Panc1 (cell line): ENCODE measurements at regions not wholly inside any gene's neighbourhood (a gene's known extent, or its start where the extent isn't known, plus 50 kb on each side); places are given as distances from the start of the nearest gene placed in this dataset.

ENCODE experiments used
- ATAC-seq: fragments of 200-7000 bp; cut with Tn5 transposase; 2 replicates; pipeline ENCODE4 v1.9.1; 2020; ENCODE audit warnings: mild to moderate bottlenecking, moderate library complexity
- BruUV-seq: library from RNA; stranded (reverse); fragments of 400-500 nt; replicated peaks from 2 replicates; lab custom pipeline; 2021; lab: Mats Ljungman, UMichigan
- CTCF ChIA-PET: fragments of 300-600 bp; sonication (Branson Sonifier 250); formaldehyde crosslinking; loops from one replicate; lab custom pipeline; 2022; ENCODE audit warnings: antibody characterized with exemption; lab: Charles Lee
- POLR2A ChIA-PET: fragments of 300-600 bp; sonication (Branson Sonifier 250); formaldehyde crosslinking; loops from one replicate; lab custom pipeline; 2022; ENCODE audit warnings: antibody characterized with exemption; lab: Charles Lee
- DNase-seq: peaks from one replicate; pipeline ENCODE4 v3.0.0-alpha.2; 2010; ENCODE audit warnings: low read depth, low spot score
- H3K27ac ChIP-seq: 2 replicates; pipeline ENCODE4 v1.5.1; 2011; ENCODE audit warnings: mild to moderate bottlenecking, low read length, inconsistent platforms
- H3K27me3 ChIP-seq: fragments of 200-500 bp; sonication (Bioruptor generic); 2 replicates; pipeline ENCODE4 v1.6.0; 2014; ENCODE audit warnings: low read length, inconsistent platforms; ENCODE audit not compliant: control insufficient read depth, insufficient read depth
- H3K36me3 ChIP-seq: fragments of 200-500 bp; sonication (Bioruptor generic); 2 replicates; pipeline ENCODE4 v1.5.1; 2014; ENCODE audit warnings: inconsistent platforms, mild to moderate bottlenecking, low read length, moderate library complexity; ENCODE audit not compliant: control insufficient read depth, insufficient read depth
- H3K4me1 ChIP-seq: 2 replicates; pipeline ENCODE4 v1.5.1; 2011; ENCODE audit warnings: inconsistent platforms, mild to moderate bottlenecking, low read length, moderate library complexity; ENCODE audit not compliant: control insufficient read depth, insufficient read depth
- H3K4me3 ChIP-seq, 2 experiments: 2 replicates each; pipeline ENCODE4 v1.5.1; 2011 to 2012; ENCODE audit warnings: low read depth in 2 of 2, low read length in 2 of 2, mild to moderate bottlenecking in 2 of 2, inconsistent platforms in 1 of 2, moderate library complexity in 1 of 2
- H3K9me3 ChIP-seq: fragments of 200-500 bp; sonication (Bioruptor generic); 2 replicates; pipeline ENCODE4 v1.5.1; 2014; ENCODE audit warnings: low read depth, mild to moderate bottlenecking, inconsistent platforms, low read length, moderate library complexity; ENCODE audit not compliant: control insufficient read depth, insufficient read depth
- POLR2AphosphoS5 ChIP-seq: IDR thresholded peaks from 2 replicates; pipeline ENCODE4 v1.6.1; 2012; ENCODE audit warnings: mild to moderate bottlenecking, low read depth, low read length, moderate library complexity
- REST ChIP-seq, 2 experiments: IDR thresholded peaks; 2 replicates each; pipeline ENCODE4 v1.6.1; 2011 to 2012; ENCODE audit warnings: low read depth in 2 of 2, control low read depth in 1 of 2, low read length in 1 of 2, mild to moderate bottlenecking in 1 of 2, moderate library complexity in 1 of 2; ENCODE audit not compliant: insufficient read depth in 1 of 2
- SIN3A ChIP-seq: IDR thresholded peaks from 2 replicates; pipeline ENCODE4 v1.6.1; 2012; ENCODE audit warnings: low read depth, mild to moderate bottlenecking, low read length, moderate library complexity, borderline replicate concordance; ENCODE audit not compliant: insufficient read depth
- TCF7L2 ChIP-seq: IDR thresholded peaks from 2 replicates; pipeline ENCODE4 v1.6.1; 2011; ENCODE audit warnings: mild to moderate bottlenecking, low read depth, low read length, inconsistent platforms
- in situ Hi-C: cut with HindIII; loops from 2 replicates; pipeline ENCODE4 v1.10.0; 2016; ENCODE audit warnings: low sequenced_read_pairs, low pct_unique_long_range_greater_than_20kb
- intact Hi-C: fragments of 100-400 bp; cut with micrococcal nuclease; formaldehyde crosslinking; loops from one replicate; pipeline ENCODE4 v1.10.0; 2022; ENCODE audit not compliant: unreplicated experiment
- TF ChIP-seq, protein P1 (sequence below): fragments of 450-650 bp; IDR thresholded peaks from 2 replicates; pipeline ENCODE4 v1.5.1; 2017; ENCODE audit warnings: mild to moderate bottlenecking

GRCh38 chr2:122263746-122264145 is 508.3 kb downstream of the TSN start:
- intact Hi-C loops: no loop called here

DNA sequence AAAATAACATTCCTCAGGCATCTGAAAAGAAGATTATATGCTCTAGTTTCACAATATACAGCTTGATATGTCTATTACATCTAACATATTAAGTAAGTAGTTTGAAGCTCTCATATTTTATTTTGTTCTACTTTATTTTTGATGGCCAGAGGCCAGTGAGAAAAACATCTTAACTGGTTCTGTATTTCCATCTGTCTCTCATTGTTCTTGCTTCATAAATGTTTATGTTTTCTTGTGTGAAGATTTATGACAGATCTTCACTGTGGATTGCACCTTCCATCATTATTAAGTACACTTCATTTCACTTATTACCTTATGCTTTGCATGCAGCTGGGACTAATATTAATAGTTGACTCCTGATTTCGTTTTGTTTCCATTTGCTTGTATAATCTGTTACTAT is 511.2 kb downstream of the TSN start:
- Histone ChIP-seq H3K4me1 (no peaks in the 10 kb centered on the region), H3K27ac (no peak overlapping the region), H3K27me3 (no peaks in the 10 kb centered on the region), H3K9me3 (no peaks in the 10 kb centered on the region), H3K4me3 (no peak overlapping the region), H3K36me3 (no peaks in the 10 kb centered on the region)
- in situ Hi-C loops (no loop called here), intact Hi-C loops (no loop called here)
- POLR2A ChIA-PET: no interaction called here
- DNase-seq (no peak), ATAC-seq (no peak)
- TF ChIP-seq SIN3A: no peak
- TF ChIP-seq TCF7L2: no peak
- TF ChIP-seq REST (IDR thresholded peaks at IDR 0.05; ENCODE audit: insufficient read depth in 1 of 2, low read depth in 2 of 2, low read length in 1 of 2): no peak
- no peak for TF ChIP-seq POLR2AphosphoS5
- TF ChIP-seq, protein P1, sequence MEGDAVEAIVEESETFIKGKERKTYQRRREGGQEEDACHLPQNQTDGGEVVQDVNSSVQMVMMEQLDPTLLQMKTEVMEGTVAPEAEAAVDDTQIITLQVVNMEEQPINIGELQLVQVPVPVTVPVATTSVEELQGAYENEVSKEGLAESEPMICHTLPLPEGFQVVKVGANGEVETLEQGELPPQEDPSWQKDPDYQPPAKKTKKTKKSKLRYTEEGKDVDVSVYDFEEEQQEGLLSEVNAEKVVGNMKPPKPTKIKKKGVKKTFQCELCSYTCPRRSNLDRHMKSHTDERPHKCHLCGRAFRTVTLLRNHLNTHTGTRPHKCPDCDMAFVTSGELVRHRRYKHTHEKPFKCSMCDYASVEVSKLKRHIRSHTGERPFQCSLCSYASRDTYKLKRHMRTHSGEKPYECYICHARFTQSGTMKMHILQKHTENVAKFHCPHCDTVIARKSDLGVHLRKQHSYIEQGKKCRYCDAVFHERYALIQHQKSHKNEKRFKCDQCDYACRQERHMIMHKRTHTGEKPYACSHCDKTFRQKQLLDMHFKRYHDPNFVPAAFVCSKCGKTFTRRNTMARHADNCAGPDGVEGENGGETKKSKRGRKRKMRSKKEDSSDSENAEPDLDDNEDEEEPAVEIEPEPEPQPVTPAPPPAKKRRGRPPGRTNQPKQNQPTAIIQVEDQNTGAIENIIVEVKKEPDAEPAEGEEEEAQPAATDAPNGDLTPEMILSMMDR: no peak
- CTCF ChIA-PET: interaction anchor here (0.6 kb wide), 1 partner anchor 983 kb away, joined by 7 read pairs; no protein-coding TSS in a partner anchor
- no TSS peak for BruUV-seq

More at GRCh38 chr2:122263746-122264145, 508.3 kb downstream of the TSN start:
- H3K27ac ChIP-seq: no peak overlapping the region
- DNase-seq: no peak
- no peaks in the 10 kb centered on the region for H3K9me3 ChIP-seq
- no peaks in the 10 kb centered on the region for H3K4me1 ChIP-seq
- no peak for TF ChIP-seq POLR2AphosphoS5
- no peak for TF ChIP-seq TCF7L2
- H3K27me3 ChIP-seq: no peaks in the 10 kb centered on the region
- H3K36me3 ChIP-seq: no peaks in the 10 kb centered on the region
- in situ Hi-C loops: no loop called here
- no peak for ATAC-seq
- no TSS peak for BruUV-seq
- POLR2A ChIA-PET: no interaction called here
- no peak overlapping the region for H3K4me3 ChIP-seq
- CTCF ChIA-PET: no interaction called here

DNA sequence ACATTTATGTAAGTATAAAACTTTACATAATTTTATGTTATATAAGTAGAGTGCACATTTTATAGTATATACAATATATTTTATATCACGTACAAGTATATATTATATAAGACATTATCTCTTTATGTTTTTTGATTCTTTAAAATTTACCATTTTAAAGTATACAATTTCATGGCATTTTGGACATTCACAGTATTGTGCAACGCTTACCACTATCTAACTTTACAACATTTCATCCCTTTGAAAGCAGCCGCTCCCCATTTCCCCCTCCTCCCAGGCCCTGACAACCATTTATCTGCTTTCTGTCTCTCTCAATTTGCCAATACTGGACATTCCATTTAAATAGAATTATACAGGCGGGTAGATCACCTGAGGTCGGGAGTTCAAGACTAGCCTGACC is 512.5 kb downstream of the TSN start:
- Histone ChIP-seq H3K27ac (no peak overlapping the region), H3K4me3 (no peak overlapping the region), H3K4me1 (no peaks in the 10 kb centered on the region), H3K36me3 (no peaks in the 10 kb centered on the region), H3K9me3 (no peaks in the 10 kb centered on the region), H3K27me3 (no peaks in the 10 kb centered on the region)
- no peak for DNase-seq
- ATAC-seq: no peak
- POLR2A ChIA-PET: no interaction called here
- TF ChIP-seq REST (IDR thresholded peaks at IDR 0.05; ENCODE audit: insufficient read depth in 1 of 2, low read depth in 2 of 2, low read length in 1 of 2) (no peak), POLR2AphosphoS5 (no peak), TCF7L2 (no peak), SIN3A (no peak)
- TF ChIP-seq, protein P1: no peak
- BruUV-seq: no TSS peak
- intact Hi-C loops (no loop called here), in situ Hi-C loops (no loop called here)
- CTCF ChIA-PET: no interaction called here
